ENCODE measurements at regions not wholly inside any gene's neighbourhood (a gene's known extent, or its start where the extent isn't known, plus 50 kb on each side); places are given as distances from the start of the nearest gene placed in this dataset.

DNA sequence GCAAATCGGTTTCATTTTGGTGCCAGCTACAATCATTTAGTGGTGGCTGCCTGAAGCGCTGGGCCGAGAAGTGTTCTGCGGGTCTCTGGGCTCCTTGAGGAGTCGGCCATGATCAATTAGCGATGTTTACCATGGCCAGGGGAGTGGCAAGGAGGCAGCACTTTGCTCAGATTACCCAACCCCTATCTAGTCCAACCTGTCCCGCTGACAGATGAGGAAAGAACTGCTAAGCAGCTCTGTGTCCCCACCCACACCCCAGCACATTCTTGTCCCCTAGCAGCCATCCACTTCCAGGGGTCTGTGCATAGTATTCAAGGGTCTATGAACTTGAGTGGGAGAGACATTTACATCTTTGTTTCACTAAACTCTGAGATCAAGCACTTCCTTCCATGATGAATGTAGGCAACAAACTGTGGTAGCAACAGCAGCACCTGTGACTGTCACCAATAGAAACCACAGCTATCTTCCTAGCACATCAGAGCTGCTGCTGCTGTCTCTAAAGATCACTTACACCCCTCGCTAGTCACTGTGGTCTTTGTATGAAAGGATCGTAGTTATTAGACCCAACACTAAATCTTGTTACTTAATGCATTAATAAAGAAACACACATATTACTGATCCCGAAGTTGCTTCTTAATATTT, 331.6 kb downstream of the BCOR start:
- no peak overlapping the region for H3K4me3 ChIP-seq (replicated peaks in 1 of 2; ENCODE audit: low read depth in 2 of 2, low read length in 2 of 2)
- no peak for DNase-seq (ENCODE audit: low read depth in 2 of 2)
- TF ChIP-seq, protein P1, sequence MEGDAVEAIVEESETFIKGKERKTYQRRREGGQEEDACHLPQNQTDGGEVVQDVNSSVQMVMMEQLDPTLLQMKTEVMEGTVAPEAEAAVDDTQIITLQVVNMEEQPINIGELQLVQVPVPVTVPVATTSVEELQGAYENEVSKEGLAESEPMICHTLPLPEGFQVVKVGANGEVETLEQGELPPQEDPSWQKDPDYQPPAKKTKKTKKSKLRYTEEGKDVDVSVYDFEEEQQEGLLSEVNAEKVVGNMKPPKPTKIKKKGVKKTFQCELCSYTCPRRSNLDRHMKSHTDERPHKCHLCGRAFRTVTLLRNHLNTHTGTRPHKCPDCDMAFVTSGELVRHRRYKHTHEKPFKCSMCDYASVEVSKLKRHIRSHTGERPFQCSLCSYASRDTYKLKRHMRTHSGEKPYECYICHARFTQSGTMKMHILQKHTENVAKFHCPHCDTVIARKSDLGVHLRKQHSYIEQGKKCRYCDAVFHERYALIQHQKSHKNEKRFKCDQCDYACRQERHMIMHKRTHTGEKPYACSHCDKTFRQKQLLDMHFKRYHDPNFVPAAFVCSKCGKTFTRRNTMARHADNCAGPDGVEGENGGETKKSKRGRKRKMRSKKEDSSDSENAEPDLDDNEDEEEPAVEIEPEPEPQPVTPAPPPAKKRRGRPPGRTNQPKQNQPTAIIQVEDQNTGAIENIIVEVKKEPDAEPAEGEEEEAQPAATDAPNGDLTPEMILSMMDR (IDR thresholded peaks at IDR 0.05; ENCODE audit: low read depth, low read length) = no peak

DNA sequence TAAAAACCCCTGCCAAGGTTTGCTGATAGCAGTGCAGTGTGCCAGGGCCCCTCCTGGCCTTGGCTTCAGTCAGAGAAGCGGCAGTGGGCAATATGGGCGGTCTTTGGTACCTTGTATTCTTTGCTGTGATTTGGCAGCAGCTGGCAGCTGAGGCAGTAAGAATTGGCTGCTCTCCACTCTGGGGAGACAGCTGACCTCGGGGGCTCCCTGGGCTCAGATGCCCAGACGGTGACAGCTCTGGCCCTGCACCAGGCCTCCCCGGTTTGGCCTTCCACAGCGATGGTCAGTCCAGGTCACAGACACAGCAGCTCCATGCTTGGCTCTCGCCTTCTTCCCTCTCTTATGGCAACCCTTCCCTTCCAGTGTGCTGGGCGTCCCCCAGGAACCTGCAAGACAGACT, 330.9 kb downstream of the BCOR start:
- no peak overlapping the region for H3K4me3 ChIP-seq (replicated peaks in 1 of 2; ENCODE audit: low read depth in 2 of 2, low read length in 2 of 2)
- TF ChIP-seq, protein P1 (IDR thresholded peaks at IDR 0.05; ENCODE audit: low read depth, low read length) = no peak
- no peak for DNase-seq (ENCODE audit: low read depth in 2 of 2)

DNA sequence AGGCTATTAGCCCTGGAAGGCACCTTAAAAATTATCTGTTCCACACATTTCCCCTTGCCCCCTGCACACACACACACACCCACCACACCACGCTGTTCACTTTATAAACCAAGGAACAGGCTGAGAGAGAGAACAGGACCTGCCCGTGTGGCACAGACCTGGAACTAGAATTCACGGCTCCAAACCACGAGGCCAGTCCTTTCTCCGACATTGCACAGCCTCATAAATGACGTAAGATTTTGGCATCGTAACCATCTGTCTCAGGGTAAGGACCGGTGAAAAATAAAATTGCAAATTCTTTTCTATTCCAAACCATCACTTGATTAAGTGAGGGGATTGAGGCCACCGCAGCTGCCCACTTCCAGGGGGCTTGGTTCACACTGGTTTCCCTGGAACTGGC, 330.3 kb downstream of the BCOR start:
- TF ChIP-seq, protein P1 (IDR thresholded peaks at IDR 0.05; ENCODE audit: low read depth, low read length) = no peak
- H3K4me3 ChIP-seq (replicated peaks in 1 of 2; ENCODE audit: low read depth in 2 of 2, low read length in 2 of 2) = no peak overlapping the region
- no peak for DNase-seq (ENCODE audit: low read depth in 2 of 2)

DNA sequence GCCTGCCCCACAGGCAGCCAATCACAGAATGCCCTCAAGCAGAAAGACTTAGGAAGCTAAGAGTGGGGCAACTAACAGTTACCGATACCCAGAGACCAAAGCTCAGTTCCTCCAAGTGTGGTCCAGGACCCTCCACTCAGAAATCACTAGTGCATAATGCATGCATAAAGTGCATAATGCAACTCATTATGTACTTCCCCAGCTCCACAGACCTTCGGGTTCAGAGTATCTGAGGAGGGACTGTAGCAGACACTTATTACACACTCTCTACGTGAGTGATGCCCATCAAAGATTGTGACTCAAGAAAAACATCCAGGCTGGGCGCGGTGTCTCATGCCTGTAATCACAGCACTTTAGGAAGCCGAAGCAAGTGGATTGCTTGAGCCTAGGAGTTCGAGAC, 328.0 kb downstream of the BCOR start:
- TF ChIP-seq, protein P1 (IDR thresholded peaks at IDR 0.05; ENCODE audit: low read depth, low read length) = no peak
- no peak overlapping the region for H3K4me3 ChIP-seq (replicated peaks in 1 of 2; ENCODE audit: low read depth in 2 of 2, low read length in 2 of 2)
- DNase-seq (ENCODE audit: low read depth in 2 of 2) = no peak

DNA sequence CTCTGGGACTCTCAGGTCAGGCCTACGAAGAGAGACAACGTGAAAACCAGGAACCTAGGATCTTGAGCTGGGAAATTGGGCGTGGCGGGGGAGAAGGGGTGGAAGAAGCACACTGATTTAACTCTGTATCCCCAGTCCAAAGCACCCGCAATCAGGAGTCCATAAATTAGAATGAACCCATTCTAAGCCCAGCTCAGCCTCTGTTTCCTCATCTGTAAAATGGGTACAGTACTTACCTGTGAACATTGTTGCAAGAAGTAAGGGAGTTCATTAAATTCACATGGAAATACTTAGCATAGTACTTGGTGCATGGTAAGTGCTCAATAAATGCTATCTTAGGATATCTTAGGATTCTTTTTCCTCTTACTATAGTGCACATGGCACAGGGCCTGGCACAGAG, 326.7 kb downstream of the BCOR start:
- no peak overlapping the region for H3K4me3 ChIP-seq (replicated peaks in 1 of 2; ENCODE audit: low read depth in 2 of 2, low read length in 2 of 2)
- DNase-seq (ENCODE audit: low read depth in 2 of 2) = no peak
- TF ChIP-seq, protein P1 (IDR thresholded peaks at IDR 0.05; ENCODE audit: low read depth, low read length) = no peak

DNA sequence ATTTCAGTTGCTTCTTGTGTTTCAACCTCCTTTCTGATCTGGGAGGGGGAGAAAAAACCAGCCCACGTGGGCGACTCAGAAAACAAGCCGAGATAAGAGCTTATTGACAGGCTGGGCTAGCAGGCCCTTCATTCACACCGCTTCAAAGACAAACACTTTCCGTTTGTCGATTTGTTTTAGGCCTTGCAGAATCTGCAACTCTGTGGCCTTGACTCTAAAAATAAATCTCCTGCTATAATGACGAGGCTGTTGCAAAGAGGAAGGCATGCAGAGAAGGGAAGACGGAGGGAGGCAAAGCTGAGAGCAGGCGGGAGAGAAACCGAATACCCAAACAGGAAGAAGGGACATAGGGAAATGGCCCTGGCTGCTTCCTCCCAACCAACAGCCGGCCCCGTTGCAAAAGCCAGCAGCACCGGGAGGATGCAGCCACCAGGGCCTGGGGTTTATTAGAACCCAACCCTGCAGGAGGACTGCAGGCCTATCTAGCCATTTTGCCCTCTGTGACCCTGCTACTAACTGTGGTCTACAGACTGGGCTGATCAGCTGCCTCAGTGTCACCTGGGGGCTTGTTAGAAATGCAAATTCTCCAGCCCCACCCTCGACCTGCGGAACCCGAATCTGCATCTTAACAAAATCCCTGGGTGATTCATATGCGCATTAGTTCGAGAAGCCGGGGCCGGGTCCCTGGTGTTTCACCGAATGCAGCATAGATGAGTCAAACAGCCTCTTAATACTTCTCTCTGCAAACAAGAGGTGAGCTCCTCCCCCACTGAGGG, 325.5 kb downstream of the BCOR start:
- no peak for DNase-seq (ENCODE audit: low read depth in 2 of 2)
- H3K4me3 ChIP-seq (replicated peaks in 1 of 2; ENCODE audit: low read depth in 2 of 2, low read length in 2 of 2) = no peak overlapping the region
- TF ChIP-seq, protein P1 (IDR thresholded peaks at IDR 0.05; ENCODE audit: low read depth, low read length) = no peak

Data from cardiac fibroblast (primary cell).